ENCODE measurements at regions not wholly inside any gene's neighbourhood (a gene's known extent, or its start where the extent isn't known, plus 50 kb on each side); places are given as distances from the start of the nearest gene placed in this dataset.
"Not testable (repeated sequence)": the region's sequence is repeated elsewhere in the genome, so short reads cannot be mapped to it uniquely, and the experiment has no call there.

DNA sequence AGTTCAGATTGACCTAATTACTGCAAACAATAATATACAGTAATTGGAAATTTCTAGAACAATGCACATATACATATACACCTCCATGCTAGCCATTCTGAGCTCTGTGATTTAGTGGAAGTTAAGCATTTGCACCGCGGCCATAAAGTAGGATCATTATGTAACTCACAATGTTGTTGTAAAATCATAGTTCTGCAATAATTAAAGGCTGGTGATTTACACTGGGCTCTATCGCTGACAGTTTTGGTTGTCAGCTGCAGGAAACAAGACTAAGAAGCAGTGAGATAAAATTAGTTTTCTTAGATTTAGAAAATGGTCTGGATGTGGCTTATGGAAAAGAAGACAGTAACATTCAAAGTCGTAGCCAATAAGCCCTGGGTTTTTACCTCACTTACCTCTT lies 776.3 kb downstream of the TMEM121 start:
- no peak for DNase-seq

DNA sequence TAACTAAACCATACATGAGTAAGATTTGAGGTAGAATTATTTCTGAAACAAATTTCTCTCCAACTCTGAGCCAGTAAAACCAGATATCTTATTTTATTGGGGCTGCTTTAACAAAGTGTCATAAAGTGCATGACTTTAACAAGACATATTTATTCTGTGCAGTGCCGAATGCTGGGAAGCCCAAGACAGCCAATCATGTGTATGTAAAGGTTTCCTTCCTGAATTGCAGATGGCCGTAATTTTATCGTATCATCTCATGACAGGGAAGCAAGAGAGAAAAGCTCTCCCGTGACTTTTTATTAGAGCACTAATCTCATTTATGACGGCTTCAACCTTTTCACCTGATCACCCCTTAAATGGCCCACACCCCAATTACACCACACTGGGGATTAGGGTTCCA lies 777.9 kb downstream of the TMEM121 start:
- DNase-seq: no peak

DNA sequence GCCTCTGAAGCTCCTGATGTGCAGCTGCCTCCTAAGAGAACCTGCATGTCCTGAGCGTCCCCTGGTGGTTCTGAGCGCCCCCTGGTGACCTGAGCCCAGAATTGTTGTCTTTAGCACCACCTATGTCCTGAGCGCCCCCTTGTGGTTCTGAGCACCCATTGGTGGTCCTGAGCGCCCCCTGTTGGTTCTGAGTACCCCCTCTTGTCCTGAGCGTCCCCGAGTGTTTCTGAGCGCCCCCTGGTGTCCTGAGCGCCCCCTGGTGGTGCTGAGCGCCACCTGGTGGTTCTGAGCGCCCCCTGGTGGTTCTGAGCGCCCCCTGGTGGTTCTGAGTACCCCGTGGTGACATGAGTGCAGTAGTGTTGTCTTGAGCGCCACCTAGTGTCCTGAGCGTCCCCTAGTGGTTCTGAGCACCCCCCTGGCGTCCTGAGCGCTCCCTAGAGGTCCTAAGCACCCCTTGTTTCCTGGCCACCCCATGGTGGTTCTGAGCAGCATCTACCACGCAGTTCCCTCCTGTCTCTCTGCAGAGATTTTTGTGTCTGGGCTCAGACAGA lies 782.5 kb downstream of the TMEM121 start:
- no peak for DNase-seq

DNA sequence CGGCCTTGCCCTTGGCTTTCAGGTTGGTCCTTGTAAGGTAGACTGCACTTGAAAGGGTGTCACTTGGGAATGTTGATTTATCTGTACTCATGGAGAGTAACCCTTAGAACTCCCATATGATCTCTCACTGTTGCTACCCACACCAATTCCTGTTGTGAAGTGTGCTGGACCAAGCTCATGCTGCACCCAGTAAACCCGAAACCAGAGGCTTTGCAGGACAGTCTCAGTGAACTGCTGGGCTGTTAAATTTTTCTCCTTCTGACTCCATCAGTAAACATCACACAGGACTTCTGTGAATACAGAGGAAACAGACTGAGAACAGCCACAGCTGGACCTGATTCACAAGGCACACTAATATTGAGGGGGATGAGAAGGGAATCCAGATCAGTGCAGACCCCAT lies 783.0 kb downstream of the TMEM121 start:
- DNase-seq: no peak

- DNase-seq: no peak
Measured at GRCh38 chr14:106315436-106315835, 789.1 kb downstream of the TMEM121 start.

DNA sequence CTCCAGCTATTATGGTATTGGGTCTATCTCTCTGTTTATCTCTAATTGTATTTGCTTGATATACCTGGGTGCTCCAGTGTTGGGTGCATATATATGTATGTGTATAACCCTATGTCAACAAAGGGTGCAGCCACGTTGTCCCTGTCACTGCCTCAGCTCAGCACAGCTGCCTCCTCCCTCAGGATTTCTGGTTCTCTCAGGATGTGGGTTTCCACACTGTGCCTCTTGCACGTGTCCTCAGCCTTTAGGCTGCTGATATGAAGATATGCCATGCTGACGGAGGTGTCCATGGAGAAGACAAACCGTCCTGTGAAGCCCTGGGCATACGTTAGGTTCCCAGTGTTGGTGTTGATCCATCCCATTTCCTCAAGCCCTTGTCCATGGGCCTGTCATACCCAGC lies 791.2 kb downstream of the TMEM121 start:
- no peak for DNase-seq

DNA sequence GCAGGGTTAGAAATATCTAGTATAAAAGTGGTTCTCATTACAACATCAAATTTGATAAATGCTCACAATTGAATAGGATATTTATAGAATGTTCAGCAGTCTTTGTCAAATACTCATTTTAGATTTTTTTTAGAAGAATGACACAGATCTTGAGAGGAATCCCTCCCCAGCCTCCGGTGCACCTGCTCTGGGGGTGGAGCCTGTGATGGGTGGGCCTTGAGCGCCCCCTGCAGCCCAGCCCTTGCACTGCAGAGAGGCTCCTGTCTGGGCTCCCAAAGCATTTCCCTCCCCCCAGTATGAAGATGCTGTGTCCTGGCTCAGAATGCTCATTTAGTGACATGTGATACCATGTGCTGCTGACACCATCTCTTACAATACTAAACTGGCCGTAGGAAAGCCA lies 792.3 kb downstream of the TMEM121 start:
- no peak for DNase-seq

DNA sequence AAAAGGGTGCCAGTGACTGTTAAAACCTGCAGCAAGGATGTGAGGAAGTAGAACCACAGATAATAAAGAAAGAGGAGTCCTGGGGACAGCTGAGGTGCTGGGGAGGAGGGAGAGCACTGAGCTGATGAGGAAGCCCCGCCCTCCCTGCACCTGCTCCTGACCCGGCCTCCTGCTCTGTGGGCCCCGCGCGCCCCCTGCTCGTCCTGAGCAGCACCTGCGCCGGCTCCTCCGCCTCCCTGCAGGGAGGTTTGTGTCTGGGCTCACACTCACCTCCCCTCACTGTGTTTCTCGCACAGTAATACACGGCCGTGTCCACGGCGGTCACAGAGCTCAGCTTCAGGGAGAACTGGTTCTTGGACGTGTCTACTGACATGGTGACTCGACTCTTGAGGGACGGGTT lies 797.6 kb downstream of the TMEM121 start:
- not testable (repeated sequence) for DNase-seq

DNA sequence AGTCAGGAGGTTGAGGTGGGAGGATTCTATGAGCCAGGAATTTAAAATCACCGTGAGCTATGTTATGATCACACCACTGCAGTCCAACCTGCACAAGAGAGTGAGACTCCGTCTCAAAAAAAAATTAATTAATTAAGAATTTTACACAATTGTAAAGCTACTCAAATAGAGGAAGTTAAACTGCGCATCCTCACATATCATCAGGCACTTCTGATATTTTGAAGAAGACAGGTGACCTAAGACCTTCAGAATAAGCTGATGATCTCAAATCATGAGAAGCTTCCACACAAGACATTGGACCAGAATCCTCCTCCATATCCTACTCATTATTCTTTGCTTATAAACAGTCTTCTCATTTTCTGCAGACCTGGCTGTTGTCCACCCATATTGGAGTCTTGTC lies 800.9 kb downstream of the TMEM121 start:
- no peak for DNase-seq

DNA sequence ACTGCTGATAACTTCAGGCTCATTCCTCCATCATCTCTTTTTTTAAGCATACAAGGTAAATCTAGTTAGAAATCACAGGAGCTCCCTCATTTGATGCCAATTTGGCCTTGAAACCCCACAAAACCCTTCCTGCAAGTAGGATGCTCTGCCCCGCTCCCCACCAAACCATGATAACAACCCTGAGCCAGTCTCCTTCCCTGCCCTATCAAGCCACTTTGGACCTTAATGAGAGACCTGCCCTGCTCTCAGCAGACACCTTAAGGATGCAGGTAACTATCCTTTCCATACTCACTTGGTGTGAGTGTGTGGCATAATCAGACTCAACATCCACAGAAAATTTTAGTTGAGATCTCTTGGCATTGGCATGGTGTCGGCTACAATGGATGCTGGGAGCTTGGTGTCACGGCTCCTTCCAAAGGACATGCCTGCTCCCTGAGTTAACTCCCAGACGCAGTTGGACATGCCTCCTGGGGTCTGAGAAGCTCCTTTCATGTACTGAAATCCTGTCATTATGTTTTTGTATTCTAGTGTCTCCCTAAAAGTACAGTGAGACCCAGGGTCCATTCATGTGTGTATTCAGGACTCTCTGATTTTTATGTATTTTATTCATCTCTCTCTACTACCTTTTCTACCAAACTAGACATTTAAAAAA lies 801.4 kb downstream of the TMEM121 start:
- DNase-seq: not testable (repeated sequence)

DNA sequence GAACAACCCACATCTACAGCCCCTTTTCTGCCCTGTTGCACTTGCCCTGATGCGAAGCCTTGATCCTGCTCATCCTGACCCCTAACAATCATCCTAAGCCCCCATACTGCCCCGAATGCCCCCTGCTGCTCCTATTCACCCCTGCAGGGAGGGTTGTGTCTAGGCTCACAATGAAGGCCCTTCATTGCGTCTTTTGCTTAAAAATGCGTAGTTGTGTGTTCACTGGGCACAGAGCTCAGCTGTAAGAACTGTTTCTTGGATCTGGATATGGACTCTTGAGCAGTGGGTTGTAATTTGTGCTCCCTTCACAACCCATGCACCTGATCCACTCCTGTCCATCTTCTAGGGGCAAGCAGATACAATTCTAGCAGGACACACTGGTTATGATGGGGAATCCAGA lies 802.9 kb downstream of the TMEM121 start:
- not testable (repeated sequence) for DNase-seq

DNA sequence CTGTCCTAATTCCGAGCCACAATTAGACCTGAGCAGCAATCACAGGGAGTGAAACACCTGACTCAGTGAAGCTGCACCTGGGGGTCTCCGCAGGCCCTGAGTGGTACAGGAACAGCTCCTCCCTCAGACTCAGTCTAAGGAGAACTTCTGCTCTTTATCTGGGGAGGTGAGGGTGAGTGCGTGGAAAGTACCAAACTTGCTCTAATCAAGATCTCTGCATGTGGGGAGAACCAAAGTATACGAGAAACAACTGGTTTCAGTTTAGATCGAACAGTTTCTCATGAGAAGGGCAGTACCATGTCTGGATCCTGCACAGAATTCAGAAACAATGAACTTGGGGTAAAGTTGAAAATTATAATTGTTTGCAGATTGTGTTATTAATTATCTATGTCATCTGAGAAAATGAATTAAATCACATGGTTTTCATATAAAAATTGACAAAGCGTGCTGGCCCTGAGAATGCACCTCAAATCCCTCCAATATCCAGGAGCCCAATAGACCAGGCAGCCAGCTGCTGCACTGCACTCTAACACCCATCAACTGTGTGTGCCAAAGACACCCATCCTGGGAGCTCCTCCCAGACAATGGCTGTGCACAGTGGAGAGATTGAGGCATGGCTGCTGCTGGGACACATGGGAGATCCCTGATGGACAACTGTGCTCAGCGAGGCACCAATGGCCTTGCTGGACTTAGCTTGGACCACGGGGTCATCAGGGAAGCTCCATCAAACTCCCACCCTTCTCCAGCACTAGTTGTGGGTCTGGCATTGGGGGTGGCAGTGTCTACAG lies 803.8 kb downstream of the TMEM121 start:
- not testable (repeated sequence) for DNase-seq

DNA sequence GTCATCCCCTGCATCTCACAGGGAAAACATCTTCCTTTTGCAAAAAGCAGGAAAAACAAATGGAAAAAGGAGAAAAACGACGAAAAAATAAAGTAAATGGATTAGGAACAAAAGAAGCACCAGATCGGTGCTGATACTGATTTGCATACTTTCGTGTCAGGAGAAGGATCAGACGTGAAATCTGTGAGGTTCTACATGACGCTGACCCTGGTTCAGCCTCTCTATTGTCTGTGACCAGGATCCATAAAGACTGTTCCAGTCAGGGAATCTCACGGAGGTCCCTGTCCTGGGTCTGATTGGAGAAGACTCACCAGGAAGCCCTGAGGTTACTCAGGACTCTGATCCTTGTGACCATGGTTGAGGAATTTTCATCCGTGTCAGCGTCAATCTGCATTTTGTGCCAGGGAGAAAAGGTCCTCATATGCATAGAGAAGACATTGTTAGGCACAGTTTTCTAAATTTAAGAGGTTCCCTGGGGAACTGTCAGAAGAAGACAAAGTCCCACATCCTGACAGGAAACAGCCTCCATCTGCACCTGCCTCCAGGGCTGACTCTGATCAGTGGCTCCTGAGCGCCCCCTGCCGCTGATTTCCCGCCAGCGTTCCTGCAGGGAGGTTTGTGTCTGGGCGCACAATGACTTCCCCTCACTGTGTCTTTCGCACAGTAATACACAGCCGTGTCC lies 808.2 kb downstream of the TMEM121 start:
- DNase-seq: not testable (repeated sequence)

- not testable (repeated sequence) for DNase-seq
Measured at GRCh38 chr14:106335110-106335429, 808.7 kb downstream of the TMEM121 start.

GRCh38 chr14:106338775-106339174 lies 812.4 kb downstream of the TMEM121 start:
- DNase-seq: not testable (repeated sequence)

DNA sequence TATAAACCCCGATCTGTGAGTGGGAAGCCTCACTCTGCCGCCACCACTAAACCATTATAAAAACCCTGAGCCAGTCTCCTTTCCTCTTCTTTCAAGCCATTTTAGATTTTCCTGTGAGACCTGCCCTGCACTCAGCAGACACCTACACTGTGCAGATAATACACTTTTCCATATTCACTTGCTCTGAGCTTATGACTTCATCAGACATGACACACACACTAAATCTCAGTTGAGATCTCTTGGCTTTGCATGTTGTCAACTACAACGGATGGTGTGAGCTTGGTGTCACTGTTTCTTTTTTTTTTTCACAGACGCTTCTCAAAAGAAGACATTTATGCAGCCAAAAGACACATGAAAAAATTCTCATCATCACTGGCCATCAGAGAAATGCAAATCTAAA lies 814.3 kb downstream of the TMEM121 start:
- not testable (repeated sequence) for DNase-seq

DNA sequence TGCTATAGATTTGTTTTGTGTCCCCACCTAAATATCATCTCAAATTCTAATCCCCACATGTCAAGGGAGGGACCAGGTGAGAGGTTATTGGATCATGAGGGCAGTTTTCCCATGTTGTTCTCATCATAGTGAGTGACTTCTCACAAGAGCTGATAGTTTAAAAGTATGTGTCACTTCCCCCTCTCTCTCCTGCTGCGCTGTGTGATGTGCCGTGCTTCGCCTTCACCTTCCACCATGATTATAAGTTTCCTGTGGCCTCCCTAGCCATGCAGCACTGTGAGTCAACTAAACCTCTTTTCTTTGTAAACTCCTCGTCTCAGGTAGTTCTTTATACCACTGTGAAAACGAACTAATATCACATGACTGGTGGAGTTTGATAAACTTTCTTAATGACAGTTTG lies 814.8 kb downstream of the TMEM121 start:
- not testable (repeated sequence) for DNase-seq

GRCh38 chr14:106343626-106344025 lies 817.2 kb downstream of the TMEM121 start:
- DNase-seq: no peak

DNA sequence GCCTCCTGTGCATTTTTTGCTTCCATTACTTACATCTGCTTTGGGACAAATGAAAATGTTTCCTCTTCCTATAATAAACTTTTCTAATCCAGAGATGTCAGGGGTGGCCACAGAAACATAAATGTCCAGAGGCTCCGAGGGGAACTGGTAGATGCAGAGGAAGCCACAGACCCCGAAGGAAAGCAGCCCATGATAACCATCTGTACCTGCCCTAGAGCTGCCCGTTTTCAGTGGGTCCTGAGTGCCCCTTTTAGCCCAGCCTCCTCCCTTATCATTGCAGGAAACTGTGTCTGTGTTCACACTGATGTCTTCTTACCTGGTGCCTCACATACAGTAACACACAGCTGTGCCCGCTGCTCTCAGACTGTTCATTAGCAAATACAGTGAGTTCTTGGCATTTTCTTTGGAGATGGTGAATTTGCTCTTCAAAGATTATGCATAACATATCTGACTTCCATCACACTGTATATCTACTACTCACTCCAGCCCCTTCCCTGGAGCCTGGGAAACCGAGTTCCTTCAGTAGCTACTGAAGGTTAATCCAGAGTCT lies 817.8 kb downstream of the TMEM121 start:
- not testable (repeated sequence) for DNase-seq

DNA sequence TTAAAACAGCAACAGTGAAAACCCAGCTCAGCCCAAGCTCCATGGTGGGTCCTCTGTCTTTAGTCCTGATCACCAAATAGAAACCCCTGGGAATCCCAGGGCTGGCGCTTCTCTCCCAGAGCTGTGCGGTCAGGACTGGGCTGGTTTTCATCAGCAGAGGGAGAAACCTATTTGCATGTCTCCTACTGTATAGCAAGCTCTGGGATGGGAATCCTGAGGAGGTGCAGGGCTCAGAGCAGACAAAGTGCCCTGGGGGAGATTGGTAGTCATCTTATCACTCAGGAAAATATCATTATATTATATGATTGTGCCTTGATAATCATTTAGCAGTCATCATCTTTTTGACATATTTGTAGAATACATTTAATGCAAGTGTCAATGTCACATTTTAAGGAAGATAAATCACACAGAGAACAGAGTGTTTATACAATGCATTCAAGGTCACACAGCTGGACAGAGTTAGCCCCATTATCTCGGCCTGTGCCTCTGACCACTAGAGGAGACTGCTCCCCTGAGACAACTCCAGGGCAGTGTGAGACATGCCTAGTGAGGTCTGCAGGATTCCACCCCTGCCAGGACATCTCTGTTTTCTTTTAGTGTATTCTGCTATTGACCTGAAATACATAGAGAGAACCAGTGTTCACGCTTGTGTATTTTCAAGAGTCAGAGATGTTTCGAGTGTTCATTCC lies 818.6 kb downstream of the TMEM121 start:
- not testable (repeated sequence) for DNase-seq

DNA sequence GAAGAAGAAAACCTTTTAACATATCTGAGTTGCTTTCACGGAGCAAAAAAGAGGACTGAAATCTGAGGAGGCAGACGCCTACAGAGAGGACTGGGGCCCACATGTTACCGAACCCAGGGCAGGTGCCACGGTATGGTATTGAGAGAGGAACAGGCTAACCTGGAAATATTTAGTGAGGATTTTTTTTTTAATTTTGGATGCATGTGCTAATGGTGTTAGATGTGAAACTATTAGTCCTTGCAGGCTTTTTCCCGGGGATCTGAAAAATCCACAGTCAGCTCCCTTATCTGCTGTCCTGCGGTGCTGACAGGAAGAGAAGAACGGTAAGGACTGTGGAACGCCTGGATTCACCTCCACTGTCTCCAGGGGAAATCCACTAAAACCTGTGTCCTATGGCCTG lies 819.7 kb downstream of the TMEM121 start:
- DNase-seq: no peak

DNA sequence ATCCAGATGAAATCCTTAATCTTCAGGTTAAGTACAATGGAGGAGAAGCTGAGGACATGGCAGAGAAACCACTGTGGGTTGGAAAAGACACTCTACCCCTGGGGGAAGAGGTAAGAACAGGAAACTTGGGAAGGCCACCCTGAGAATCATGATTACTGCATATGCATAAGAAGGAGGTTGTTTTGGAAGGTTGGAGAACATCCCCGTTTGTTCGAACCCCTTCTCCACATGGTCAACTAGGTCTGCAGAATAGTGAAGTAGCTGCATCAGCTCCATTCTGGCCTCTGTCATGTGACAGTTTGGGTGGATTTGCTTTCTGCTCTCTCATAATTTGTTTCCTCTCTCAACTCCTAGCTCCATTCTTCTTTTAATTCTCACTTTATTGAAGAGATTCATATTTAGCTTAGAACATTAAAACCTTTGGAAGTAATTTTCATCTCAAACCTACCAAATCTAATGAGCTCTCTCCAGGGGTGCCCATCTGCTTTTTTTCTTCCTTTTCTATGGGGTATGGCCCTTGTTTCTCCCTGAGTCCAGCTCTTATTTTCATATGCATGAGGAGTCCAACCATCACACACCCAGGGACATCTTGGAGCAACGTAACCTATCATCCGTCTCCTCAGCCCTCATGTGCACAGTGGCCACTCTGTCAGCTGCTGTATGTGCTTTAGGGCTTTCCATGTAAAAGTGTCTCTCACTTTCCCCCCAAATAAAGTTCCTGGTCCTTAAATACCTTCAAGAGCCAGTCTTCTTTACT lies 820.3 kb downstream of the TMEM121 start:
- no peak for DNase-seq

Data from right hindlimb (tissue), 1 donor.